Skeletal muscle satellite cell (primary cell): ENCODE measurements at regions not wholly inside any gene's neighbourhood (a gene's known extent, or its start where the extent isn't known, plus 50 kb on each side); places are given as distances from the start of the nearest gene placed in this dataset.
"Not testable (repeated sequence)": the region's sequence is repeated elsewhere in the genome, so short reads cannot be mapped to it uniquely, and the experiment has no call there.

ENCODE experiments used
- H3K27me3 ChIP-seq: 2 replicates; pipeline ENCODE4 v1.7.0; 2013; ENCODE audit warnings: low read length; ENCODE audit not compliant: control insufficient read depth, insufficient read depth
- H3K36me3 ChIP-seq: 2 replicates; pipeline ENCODE4 v1.7.0; 2013; ENCODE audit warnings: mild to moderate bottlenecking, control low read depth, low read length; ENCODE audit not compliant: insufficient read depth
- H3K4me1 ChIP-seq: 2 replicates; pipeline ENCODE4 v1.7.0; 2013; ENCODE audit warnings: low read length; ENCODE audit not compliant: control insufficient read depth, insufficient read depth
- H3K4me2 ChIP-seq: 2 replicates; pipeline ENCODE4 v1.7.0; 2013; ENCODE audit warnings: mild to moderate bottlenecking, low read length
- H3K4me3 ChIP-seq: 2 replicates; pipeline ENCODE4 v1.7.0; 2013; ENCODE audit warnings: low read length
- H3K9ac ChIP-seq: 2 replicates; pipeline ENCODE4 v1.7.0; 2013; ENCODE audit warnings: mild to moderate bottlenecking, low read depth, low read length, moderate library complexity
- H3K9me3 ChIP-seq: replicated peaks from 2 replicates; pipeline ENCODE4 v1.7.0; 2013; ENCODE audit warnings: mild to moderate bottlenecking, control low read depth, low read length

GRCh38 chr12:58673021-58673420 lies 247.3 kb downstream of the LRIG3 start:
- no peaks in the 10 kb centered on the region for H3K36me3 ChIP-seq
- H3K9me3 ChIP-seq: no peaks in the 10 kb centered on the region
- no peak overlapping the region for H3K4me2 ChIP-seq
- H3K4me3 ChIP-seq: no peak overlapping the region
- peaks cover 13% of the 10 kb centered on the region for H3K4me1 ChIP-seq
- H3K9ac ChIP-seq: no peak overlapping the region
- H3K27me3 ChIP-seq: no peaks in the 10 kb centered on the region

GRCh38 chr12:58677833-58678232 lies 242.5 kb downstream of the LRIG3 start:
- H3K4me1 ChIP-seq, H3K27me3 ChIP-seq, H3K4me2 ChIP-seq, H3K36me3 ChIP-seq, H3K4me3 ChIP-seq, H3K9me3 ChIP-seq, H3K9ac ChIP-seq: not testable (repeated sequence)

GRCh38 chr12:58678753-58679152 lies 241.6 kb downstream of the LRIG3 start:
- H3K4me3 ChIP-seq: no peak overlapping the region
- peaks cover 9% of the 10 kb centered on the region for H3K9me3 ChIP-seq
- H3K27me3 ChIP-seq: no peaks in the 10 kb centered on the region
- H3K36me3 ChIP-seq: no peaks in the 10 kb centered on the region
- H3K4me1 ChIP-seq: no peaks in the 10 kb centered on the region
- no peak overlapping the region for H3K9ac ChIP-seq
- no peak overlapping the region for H3K4me2 ChIP-seq

GRCh38 chr12:58681730-58682129 lies 238.6 kb downstream of the LRIG3 start:
- peaks cover 9% of the 10 kb centered on the region for H3K9me3 ChIP-seq
- no peak overlapping the region for H3K4me3 ChIP-seq
- no peak overlapping the region for H3K4me2 ChIP-seq
- H3K9ac ChIP-seq: no peak overlapping the region
- H3K36me3 ChIP-seq: no peaks in the 10 kb centered on the region
- H3K27me3 ChIP-seq: no peaks in the 10 kb centered on the region
- H3K4me1 ChIP-seq: no peaks in the 10 kb centered on the region

- H3K36me3 ChIP-seq: no peaks in the 10 kb centered on the region
- H3K4me2 ChIP-seq: no peak overlapping the region
- H3K9me3 ChIP-seq: no peaks in the 10 kb centered on the region
- no peak overlapping the region for H3K4me3 ChIP-seq
- H3K4me1 ChIP-seq: no peaks in the 10 kb centered on the region
- H3K9ac ChIP-seq: no peak overlapping the region
- no peaks in the 10 kb centered on the region for H3K27me3 ChIP-seq
Measured at GRCh38 chr12:58695263-58695662, 225.0 kb downstream of the LRIG3 start.

- H3K9me3 ChIP-seq: no peaks in the 10 kb centered on the region
- no peak overlapping the region for H3K4me2 ChIP-seq
- no peak overlapping the region for H3K4me3 ChIP-seq
- H3K9ac ChIP-seq: no peak overlapping the region
- H3K36me3 ChIP-seq: no peaks in the 10 kb centered on the region
- no peaks in the 10 kb centered on the region for H3K27me3 ChIP-seq
- H3K4me1 ChIP-seq: no peaks in the 10 kb centered on the region
Measured at GRCh38 chr12:58701536-58701935, 218.8 kb downstream of the LRIG3 start.

GRCh38 chr12:58703866-58704265 lies 216.4 kb downstream of the LRIG3 start:
- Histone ChIP-seq H3K4me1 (no peaks in the 10 kb centered on the region), H3K27me3 (no peaks in the 10 kb centered on the region), H3K36me3 (no peaks in the 10 kb centered on the region), H3K4me3 (no peak overlapping the region), H3K9ac (no peak overlapping the region), H3K9me3 (no peaks in the 10 kb centered on the region), H3K4me2 (no peak overlapping the region)

GRCh38 chr12:58704770-58705169 lies 215.5 kb downstream of the LRIG3 start:
- not testable (repeated sequence) for H3K9me3 ChIP-seq, H3K4me3 ChIP-seq, H3K36me3 ChIP-seq, H3K4me2 ChIP-seq, H3K9ac ChIP-seq, H3K4me1 ChIP-seq, H3K27me3 ChIP-seq

- Histone ChIP-seq H3K27me3 (no peaks in the 10 kb centered on the region), H3K4me1 (peaks cover 18% of the 10 kb centered on the region), H3K4me2 (no peak overlapping the region), H3K9me3 (no peaks in the 10 kb centered on the region), H3K9ac (no peak overlapping the region), H3K36me3 (no peaks in the 10 kb centered on the region), H3K4me3 (no peak overlapping the region)
Measured at GRCh38 chr12:58710901-58711300, 209.4 kb downstream of the LRIG3 start.

- H3K27me3 ChIP-seq: no peaks in the 10 kb centered on the region
- peaks cover 18% of the 10 kb centered on the region for H3K4me1 ChIP-seq
- H3K36me3 ChIP-seq: no peaks in the 10 kb centered on the region
- H3K4me2 ChIP-seq: peak overlapping the region; percentile 29
- no peak overlapping the region for H3K4me3 ChIP-seq
- H3K9ac ChIP-seq: peak overlapping the region; percentile 47
- H3K9me3 ChIP-seq: no peaks in the 10 kb centered on the region
Measured at GRCh38 chr12:58711974-58712373, 208.3 kb downstream of the LRIG3 start.

GRCh38 chr12:58712976-58713375 lies 207.3 kb downstream of the LRIG3 start:
- H3K9ac ChIP-seq: no peak overlapping the region
- H3K9me3 ChIP-seq: no peaks in the 10 kb centered on the region
- no peak overlapping the region for H3K4me2 ChIP-seq
- H3K27me3 ChIP-seq: no peaks in the 10 kb centered on the region
- no peaks in the 10 kb centered on the region for H3K36me3 ChIP-seq
- peaks cover 18% of the 10 kb centered on the region for H3K4me1 ChIP-seq
- no peak overlapping the region for H3K4me3 ChIP-seq

- no peaks in the 10 kb centered on the region for H3K9me3 ChIP-seq
- H3K27me3 ChIP-seq: no peaks in the 10 kb centered on the region
- H3K4me2 ChIP-seq: no peak overlapping the region
- H3K36me3 ChIP-seq: no peaks in the 10 kb centered on the region
- H3K4me3 ChIP-seq: no peak overlapping the region
- no peaks in the 10 kb centered on the region for H3K4me1 ChIP-seq
- no peak overlapping the region for H3K9ac ChIP-seq
Measured at GRCh38 chr12:58719161-58719560, 201.1 kb downstream of the LRIG3 start.
